ENCODE measurements at regions not wholly inside any gene's neighbourhood (a gene's known extent, or its start where the extent isn't known, plus 50 kb on each side); places are given as distances from the start of the nearest gene placed in this dataset.

DNA sequence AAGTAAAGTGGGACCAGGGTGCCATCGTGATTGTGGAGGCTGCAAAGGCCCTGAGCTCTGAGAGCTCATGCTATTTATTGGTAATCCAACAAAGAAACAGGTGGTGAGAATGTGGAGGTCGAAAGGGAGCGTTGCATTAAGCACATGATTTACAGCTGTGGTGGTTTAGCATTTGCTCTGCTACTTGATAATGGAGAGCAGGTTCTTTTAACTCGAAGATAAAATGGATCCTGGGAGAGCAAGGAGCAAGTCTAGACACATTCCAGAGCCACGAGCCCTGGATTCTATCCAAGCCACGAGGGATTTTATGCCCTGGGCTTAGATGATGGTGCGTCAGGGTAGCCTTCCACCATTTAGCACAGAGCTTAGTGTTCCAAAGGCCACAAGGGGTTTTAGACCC is 1710.1 kb upstream of the CDH9 start:
- no peak for ATAC-seq (ENCODE audit: low FRiP score)

GRCh38 chr5:28743716-28744110 is 1705.3 kb upstream of the CDH9 start:
- no peak for DNase-seq (ENCODE audit: low spot score)
- no peak for TF ChIP-seq CTCF (IDR thresholded peaks at IDR 0.05)
- ATAC-seq (ENCODE audit: low FRiP score) = no peak

More for the DNA sequence above, 1710.1 kb upstream of the CDH9 start:
- DNase-seq (ENCODE audit: low spot score) = no peak
- TF ChIP-seq CTCF (IDR thresholded peaks at IDR 0.05) = no peak

DNA sequence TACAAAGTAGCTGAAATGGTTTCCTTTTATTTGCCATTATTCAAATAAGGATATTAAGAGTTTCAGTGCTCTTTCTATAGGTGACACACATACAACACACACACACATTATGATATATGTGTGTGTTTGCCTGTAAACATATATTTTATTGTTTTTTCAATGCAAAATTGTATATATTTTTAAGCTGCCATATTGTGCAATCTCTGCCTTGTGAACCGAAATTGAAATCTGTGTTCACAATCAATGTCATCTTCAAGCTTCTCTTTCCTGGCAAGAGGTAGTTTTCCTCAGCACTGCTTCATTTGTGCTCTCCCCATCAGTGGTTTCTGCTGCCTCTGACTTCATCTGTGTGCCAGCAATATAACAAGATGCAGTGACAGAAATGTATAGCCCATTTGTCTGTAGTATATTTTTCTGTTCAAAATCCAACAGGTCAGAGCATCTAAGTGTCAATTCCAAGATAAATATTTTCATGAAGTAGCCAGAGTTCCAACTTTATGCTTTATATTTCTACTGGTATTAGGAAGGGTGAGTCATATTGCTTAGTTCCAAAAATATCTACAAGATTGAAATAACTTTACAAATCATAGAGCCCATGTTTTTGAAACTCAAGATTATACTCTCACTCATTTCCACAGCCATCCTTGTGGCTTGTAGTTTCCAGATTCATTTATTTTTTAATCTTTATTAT is 1704.8 kb upstream of the CDH9 start:
- ATAC-seq (ENCODE audit: low FRiP score) (no peak), DNase-seq (ENCODE audit: low spot score) (no peak)
- TF ChIP-seq CTCF (IDR thresholded peaks at IDR 0.05) = no peak

- no peak for TF ChIP-seq CTCF (IDR thresholded peaks at IDR 0.05)
- DNase-seq (ENCODE audit: low spot score) (no peak), ATAC-seq (ENCODE audit: low FRiP score) (no peak)
Measured at GRCh38 chr5:28737682-28738081, 1699.3 kb upstream of the CDH9 start.

DNA sequence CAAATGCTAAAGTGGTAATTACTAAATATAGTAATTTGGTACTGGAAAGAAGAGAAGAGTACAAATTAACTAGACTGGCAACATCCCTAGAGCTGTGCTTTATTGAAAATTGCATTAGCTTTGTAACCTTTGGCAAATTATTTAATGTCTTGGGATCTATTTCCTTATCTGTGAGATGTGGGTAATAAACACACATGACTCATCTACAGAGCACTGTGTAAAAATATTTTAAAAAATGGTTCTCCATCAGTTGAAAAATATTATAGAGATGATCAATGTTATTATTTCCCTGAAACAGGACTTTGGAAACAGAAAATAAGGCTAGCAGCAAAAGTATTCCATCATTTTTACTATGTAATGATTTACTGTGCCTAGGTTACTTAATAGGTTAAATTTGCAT is 1698.8 kb upstream of the CDH9 start:
- no peak for TF ChIP-seq CTCF (IDR thresholded peaks at IDR 0.05)
- DNase-seq (ENCODE audit: low spot score) = no peak
- no peak for ATAC-seq (ENCODE audit: low FRiP score)

DNA sequence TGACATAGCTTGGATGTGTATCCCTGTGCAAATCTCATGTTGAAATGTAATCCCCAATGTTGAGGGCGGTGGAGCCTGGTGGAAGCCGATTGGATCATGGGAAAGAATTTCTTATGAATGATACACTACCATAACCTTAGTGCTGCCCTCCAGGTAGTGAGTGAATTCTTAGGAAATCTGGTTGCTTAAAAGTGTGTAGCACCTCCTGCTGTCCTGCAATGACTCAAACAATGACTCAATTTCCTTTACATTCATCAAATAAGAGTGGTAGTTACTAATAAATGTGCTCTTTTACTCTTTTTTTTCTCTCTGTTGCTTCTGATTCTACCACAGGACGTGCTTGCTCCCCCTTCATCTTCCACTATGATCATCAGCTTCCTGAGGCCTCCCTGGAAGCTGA is 1696.0 kb upstream of the CDH9 start:
- ATAC-seq (ENCODE audit: low FRiP score) (no peak), DNase-seq (ENCODE audit: low spot score) (no peak)
- TF ChIP-seq CTCF (IDR thresholded peaks at IDR 0.05) = no peak

DNA sequence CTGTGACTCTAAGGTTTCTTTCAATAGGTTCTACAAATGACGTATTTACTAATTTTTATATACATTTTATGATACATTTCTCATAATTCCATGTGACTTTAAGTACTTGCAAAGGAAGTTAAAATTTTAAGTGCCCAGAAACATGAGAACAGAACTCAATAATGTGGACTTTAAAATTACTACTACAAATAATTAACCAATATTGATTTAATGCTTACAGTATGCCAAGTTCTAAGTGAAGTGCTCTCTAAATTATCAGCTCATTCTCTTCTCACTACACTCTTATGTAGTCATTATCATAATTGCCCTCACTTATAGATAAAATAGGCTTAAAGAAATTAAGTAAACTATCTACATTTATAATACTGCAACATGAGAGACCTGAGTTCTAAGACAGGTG is 1690.7 kb upstream of the CDH9 start:
- no peak for ATAC-seq (ENCODE audit: low FRiP score)
- no peak for DNase-seq (ENCODE audit: low spot score)
- TF ChIP-seq CTCF (IDR thresholded peaks at IDR 0.05) = no peak
